NCI-H1436 (cell line): ENCODE measurements at regions not wholly inside any gene's neighbourhood (a gene's known extent, or its start where the extent isn't known, plus 50 kb on each side); places are given as distances from the start of the nearest gene placed in this dataset.
"Not testable (repeated sequence)": the region's sequence is repeated elsewhere in the genome, so short reads cannot be mapped to it uniquely, and the experiment has no call there.

ENCODE experiments used
- DNase-seq: peaks from one replicate; lab custom pipeline; 2025; lab: John Stamatoyannopoulos, UW

DNA sequence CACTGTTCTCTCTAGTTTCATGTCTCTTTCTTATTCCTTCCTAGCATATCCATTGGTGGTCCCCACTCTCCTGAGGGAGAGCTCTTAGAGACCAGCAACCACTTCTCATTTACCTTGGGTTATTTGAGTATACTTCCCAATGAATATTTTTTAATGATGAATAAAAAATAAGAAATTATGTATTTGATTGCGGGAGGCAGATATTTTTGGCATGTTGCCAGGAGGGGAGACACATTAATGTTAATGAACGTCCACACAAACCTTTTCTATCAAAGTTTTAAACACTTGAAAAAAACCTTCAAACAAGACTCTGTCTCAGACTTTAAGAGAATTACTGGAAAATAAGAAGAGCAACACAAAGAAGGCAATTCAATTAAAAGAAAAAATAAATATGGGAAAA is 260.6 kb upstream of the MAGI2 start:
- DNase-seq = no peak

DNA sequence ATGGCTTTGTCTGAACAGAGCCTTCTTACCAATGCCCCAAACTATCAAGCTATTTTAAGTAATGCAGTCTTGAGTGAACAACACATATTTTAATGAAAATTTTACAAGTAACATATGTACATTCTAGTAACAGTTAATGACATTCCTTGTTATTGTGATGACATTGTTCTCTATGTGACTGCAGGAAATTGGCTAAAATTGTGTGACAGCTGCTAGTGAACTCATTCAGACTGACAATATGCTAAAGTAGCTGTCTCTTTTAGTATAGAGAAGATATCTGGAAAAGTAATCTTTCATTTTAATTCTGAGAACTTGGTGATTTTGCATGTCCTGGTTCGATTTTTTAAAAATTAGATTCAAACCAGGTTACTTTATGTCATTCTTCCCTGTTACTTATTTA is 259.8 kb upstream of the MAGI2 start:
- DNase-seq = no peak

DNA sequence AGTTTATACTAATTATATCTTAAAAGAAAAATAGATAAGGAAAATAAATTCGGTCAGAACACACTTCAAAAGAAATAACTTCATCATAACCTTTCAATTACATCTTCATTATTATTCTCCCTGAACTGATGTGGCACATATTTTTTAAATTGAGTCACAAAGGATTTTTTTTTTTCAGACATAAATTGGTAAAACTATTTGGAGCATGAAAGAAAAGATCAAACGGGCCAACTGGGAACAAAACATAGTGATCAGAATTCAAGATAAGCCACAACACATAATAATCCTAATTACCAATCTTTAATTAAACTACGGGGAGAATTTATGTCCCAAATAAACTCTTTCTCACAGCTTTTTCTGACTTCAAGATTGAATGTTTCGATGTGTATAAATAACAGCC is 258.2 kb upstream of the MAGI2 start:
- DNase-seq = no peak

DNA sequence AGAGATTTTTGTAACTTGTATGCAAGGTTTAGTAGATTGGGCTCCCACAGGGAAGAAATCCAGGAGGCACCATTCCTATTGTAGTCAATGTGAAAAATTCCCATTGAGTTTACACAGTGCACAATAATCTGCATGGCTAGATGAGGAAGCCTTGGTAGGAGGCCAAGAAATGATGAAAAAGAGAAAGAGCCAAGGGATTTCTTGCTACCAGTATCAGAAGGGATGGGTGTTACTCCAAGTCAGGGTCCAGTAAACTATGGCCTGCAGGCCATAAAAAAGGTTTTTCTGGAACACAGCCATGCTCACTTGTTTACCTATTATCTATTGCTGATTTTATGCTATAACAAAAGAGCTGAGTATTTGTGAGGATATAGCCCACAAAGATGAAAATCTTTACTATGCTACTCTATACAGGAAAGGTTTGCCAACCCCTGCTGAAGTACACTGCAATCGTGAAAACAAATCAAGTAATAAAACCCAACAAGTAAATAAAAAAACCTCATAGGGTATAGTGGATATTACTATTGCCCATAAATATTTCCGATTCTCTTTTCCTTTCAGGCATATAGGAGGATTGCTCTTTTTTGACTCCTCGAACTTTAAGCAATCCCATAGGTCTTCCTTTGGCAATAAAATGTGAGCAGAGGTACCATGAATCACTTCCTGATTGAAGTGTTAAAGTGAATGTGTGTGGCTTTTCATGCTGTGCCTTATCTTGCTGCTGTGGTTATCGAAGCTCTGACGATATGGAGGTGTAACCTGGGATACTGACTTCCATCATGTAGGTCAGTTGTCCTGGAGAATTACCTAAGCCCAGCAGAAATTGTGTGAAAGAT is 256.3 kb upstream of the MAGI2 start:
- no peak for DNase-seq

DNA sequence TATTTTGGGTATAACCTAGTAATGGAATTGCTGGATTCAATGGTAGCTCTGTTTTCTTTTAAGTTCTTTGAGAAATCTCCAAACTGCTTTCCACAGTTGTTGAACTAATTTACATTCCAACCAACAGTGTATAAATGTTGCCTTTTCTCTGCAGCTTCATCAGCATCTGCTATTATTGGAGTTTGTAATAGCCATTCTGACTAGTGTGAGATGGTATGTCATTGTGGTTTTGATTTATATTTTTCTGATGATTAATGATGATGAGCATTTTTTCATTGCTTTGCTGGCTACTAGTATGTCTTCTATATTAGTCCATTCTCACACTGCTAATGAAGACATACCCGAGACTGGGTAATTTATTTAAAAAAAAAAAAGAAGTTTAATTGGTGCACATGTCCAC is 248.6 kb upstream of the MAGI2 start:
- DNase-seq = no peak

DNA sequence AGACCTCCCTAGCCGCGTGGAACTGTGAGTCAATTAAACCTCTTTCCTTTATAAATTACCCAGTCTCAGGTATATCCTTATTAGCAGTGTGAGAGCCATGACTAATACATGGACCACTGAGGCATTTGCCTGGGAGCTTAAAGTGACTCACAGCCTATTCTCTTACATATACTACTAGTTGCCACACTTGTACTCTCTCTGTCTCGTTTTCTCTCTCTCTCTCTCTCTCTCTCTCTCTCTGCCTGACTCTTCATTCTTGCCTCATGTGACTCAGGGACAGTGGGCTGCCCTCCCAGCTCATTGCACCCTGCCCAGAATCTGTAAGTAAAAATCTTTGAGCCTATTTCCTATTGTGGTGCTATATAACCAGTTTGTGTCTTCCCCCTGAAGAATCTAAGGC is 238.5 kb upstream of the MAGI2 start:
- DNase-seq = no peak

DNA sequence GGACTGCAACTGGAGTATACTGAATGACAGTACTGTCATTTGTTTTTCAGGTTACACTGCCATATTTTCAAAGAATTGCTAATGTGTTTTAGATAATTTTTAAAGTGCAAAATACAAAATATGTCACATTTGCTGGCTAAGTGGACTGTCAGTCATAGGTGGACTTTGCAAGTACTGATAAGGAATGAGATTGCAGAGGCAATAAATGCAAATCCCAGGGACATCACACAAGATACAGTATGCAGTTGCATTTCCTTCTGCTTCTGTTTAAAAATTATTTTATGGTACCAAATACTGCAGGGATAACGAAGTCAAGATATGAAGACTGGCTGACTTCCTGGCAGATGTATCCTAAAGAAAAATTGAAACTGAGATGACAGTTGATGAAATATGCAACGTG is 237.6 kb upstream of the MAGI2 start:
- no peak for DNase-seq

DNA sequence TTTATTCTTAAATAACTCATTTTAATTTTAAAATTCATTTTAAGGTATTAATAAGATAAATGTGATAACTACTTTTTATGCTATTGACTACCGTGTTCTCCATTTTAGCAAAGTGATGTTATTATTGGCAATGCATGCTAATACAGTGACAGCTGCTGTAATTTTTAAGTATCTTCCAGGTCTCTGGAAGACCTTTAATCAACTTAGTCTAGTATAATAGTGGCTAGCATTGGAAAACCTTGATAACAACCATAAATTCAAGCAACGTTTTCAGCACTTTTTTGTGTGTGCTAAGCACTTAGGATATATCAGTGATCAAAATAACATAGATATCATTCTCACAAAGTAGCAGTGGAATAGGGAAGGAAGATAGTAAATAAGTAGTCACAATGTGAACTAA is 230.9 kb upstream of the MAGI2 start:
- no peak for DNase-seq

DNA sequence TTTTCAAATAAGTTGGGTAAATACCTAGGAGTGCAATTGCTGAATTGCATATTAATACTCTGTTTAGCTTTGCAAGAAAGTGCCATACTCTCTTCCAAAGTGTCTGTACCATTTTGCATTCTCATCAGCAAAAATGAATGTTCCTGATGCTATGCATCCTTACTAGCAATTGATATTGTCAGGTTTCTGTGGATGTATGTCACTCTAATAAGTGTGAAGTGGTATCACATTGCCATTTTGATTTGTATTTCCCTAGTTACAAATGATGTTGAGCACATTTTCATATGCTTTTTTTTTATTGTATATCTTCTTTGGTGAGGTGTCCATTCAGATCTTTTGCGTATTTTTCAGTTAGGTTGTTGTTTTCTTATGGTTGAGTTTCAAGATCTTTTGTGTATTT is 230.4 kb upstream of the MAGI2 start:
- DNase-seq = no peak

DNA sequence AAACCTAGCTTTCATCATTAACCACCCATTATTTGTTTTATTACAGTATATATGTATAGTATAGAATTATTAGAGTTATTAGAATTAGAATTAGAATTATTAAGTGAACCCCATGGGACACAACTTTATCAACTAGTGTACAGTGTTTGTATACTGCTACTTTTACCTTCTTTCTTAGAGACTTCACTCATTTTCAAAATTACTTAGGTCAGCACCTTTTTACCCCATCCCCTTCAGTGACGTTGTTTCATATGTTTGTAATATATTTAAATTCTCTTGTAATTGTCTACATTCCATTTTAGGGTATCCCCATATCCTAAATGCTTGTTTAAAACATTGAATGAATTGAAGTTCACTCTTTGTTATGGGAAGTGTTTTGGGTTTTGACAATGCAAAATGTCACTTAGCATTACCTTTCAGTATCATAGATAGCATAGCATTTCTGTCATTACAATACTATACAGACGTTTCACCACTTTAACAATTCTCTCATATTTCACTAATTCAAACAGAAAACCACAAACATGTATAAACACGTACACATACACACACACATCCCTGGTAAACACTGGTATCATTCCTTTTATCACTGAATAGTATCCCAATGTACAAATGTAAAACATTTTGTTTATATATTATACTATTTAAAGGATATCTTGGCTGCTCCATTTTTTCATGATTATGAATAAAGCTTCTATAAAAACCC is 229.9 kb upstream of the MAGI2 start:
- no peak for DNase-seq

DNA sequence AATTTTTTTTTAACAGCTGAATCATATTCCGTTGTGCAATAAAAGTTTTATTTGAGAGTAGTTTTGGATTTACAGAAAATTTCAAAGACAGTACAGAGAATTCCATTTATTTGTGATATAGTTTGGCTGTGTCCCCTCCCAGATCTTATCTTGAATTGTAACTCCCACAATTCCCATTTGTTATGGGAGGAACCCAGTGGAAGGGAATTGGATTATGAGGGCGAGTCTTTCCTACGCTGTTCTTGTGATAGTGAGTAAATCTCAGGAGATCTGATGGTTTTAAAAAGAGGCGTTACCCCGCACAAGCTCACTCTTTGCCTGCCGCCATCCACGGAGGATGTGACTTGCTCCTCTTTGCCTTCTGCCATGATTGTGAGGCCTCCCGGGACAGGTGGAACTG is 228.0 kb upstream of the MAGI2 start:
- no peak for DNase-seq

DNA sequence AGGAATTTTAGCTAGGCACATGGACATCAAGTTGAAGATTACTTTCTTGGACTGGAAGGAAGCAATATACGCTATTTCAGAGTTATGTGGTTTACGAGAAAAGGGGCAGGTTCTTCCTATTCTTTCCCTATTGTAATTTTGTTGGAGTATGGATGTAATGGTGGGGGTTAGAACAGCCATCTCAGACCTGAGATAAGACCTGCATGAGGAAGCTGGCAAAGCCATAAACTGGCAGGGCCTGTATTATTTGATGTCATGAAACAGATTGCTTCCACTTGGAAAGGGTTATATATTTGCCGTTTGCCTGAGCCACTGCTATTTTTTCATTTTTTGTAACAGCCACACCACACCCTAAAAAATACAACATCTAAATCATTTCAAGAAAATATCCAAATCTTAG is 220.5 kb upstream of the MAGI2 start:
- DNase-seq = no peak

DNA sequence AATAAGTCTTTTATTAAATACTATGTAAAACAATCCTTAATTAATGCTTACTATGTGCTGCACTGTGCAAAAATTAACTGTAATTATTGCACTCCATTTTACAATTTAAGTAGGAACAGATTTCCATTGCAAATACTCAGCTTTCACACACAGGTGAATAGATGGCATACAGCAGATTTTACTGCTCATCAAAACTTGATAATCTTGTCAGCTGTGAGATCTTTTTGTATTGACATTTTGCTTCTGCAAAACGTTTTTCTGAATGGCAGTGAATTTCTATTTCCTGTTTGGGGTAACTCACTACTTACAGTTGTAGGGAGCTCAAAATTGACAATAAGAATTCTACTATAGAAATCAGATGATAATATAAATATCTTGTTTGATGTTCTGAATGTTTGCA is 220.0 kb upstream of the MAGI2 start:
- no peak for DNase-seq

DNA sequence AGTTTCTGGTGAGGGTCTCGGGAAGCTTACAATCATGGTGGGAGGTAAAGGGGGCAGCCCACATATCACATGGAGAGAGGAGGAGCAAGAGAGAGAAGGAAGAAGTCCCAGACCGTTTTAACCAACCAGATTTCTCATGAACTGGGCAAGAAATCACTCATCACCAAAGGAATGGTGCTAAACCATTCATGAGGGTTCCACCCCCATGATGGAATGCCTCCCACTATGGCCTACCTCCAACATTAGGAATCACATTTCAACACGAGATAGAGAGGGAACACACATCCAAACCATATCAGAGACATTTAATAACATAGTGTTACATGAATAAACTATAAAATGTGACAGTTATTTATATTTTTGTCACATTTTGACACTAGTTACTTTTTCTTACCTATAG is 214.8 kb upstream of the MAGI2 start:
- DNase-seq = no peak

DNA sequence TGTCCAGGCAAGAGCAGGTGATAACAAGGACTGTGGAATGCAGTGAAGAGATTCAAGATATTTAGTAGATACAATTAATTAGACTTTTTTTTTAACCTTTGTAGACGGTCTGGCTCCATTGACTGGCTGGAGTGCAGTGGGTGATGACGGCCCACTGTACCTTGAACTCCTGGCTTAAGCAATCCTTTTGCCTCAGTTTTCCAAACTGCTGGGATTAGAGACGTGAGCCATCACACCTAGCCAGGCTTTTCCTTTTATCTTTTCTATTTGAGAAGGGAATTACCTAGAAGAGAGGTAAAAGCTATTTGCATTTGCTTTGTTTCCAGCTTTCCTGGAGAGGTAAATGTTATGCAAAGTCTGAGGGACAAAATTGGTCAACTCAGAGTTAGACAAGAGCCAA is 213.0 kb upstream of the MAGI2 start:
- no peak for DNase-seq

DNA sequence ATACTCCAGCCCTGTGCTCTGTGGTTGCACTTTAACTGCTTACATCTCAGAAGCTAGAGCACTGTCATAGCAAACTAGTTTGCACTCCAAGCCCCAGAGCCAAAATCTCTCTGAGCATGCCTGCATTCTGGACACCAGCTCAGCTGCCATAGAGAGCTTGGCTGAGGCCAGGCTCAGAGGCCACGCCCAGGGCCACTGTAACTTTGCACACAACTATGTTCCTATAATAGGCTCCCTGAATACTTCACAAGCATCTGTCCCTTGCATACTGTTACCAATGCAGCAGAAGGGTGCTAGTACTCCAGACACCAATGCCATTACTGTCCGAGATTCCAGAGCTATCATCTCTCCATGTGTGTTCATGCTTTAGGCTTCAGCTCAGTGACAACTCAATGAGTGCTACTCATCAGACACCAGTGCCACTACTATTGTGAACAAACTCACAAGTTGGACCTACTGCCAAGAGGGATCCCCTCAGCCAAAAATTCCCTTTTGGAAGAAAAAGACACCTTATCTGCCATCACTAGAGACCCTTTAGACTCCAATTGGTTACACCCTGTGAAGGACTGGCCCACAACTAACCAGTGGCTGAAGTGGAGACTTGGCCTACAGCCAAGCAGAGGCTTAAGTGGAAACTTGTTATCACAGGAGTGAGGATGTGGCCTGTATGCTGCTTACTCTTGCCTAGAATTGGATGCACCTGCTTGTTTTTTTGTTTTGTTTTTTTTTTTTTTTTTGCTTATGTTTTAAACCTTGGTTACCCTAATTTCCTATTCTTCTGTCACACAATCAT is 211.6 kb upstream of the MAGI2 start:
- no peak for DNase-seq

DNA sequence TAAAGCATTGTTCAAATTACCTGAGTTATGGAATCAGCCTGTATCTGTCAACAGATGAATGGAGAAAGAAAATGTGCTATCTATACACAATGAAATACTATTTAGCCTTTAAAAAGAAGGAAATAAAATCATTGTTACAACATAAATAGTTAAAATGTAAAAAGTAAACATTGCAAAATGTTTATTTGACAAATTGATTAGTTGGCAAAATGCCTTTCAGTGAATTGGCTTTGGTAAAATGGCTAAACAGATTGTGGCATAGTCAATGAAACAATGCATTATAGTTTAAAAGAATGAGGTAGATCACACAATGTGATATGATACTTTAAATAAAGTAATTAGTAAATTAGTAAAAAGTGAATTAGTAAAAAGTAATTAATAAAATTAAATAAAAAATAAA is 204.8 kb upstream of the MAGI2 start:
- DNase-seq = no peak

DNA sequence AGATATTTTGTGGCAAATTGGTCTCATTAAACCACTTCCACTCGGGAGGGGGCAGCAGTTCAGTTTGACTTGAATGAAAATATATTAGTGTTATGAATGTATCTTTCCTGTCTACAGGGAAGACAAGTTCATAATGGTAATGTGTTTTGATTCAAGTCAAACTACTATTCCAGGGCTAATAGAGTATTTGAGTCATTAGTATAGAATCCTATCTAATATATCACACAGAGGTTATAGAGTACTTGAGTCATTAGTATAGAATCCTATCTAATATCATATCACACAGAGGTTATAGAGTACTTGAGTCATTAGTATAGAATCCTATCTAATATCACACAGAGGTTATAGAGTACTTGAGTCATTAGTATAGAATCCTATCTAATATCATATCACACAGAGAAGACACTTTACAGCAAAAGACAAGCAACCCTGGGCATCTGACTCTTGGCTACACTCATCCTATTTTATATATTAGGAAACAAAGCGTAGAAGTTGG is 199.7 kb upstream of the MAGI2 start:
- no peak for DNase-seq

DNA sequence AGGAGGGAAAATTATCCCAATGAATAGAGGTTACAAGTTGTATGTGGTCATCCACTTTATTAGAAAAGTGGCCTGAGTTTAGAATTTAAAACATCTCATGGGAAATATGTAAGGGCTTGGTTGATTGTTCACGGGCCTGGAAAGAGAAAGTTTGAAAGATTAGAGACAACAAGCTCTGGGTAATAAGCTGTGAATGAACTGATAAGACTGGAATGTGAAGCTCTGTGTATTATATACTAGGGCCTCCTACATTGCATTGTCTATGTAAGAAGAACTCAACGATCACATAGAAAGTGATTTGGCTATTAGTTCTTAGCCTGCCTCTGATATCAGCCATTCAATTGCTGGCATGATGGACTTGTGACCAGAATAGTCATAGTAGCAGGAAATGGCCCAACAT is 199.2 kb upstream of the MAGI2 start:
- no peak for DNase-seq

DNA sequence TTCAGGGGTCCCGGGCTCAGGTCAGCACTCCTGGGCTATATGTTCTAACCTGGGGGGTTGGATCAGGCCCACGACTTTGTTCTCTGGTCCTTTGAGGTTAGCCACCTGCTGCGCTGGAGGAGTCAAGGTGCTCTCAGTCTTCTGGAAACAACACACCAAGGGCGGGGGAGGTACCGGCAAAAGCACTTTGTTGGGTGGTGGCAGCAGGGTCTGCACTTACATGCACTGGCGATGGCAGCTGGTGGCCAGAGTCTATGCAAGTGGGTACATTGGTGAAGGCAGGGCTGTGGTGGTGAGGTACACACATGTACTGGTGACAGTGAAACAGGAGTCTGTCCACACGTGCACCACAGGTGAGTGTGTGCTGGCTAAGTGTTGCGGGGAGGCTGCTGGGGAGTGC is 194.2 kb upstream of the MAGI2 start:
- DNase-seq = no peak

DNA sequence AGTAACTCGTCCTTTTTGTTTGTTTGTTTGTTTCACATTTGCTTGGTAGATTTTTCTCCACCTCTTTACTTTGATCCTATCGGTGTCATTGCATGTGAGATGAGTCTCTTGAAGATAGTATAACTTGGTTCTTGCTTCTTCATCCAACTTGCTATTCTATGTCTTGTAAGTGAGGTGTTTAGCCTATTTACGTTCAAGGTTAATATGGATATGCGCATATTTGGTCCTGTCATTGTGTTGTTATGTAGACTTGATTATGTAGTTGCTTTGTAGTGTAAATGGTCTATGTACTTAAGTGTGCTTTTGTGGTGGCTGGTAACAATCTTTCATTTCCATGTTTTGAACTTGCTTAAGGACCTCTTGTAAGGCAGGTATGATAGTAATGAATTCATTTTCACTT is 192.8 kb upstream of the MAGI2 start:
- DNase-seq = no peak

DNA sequence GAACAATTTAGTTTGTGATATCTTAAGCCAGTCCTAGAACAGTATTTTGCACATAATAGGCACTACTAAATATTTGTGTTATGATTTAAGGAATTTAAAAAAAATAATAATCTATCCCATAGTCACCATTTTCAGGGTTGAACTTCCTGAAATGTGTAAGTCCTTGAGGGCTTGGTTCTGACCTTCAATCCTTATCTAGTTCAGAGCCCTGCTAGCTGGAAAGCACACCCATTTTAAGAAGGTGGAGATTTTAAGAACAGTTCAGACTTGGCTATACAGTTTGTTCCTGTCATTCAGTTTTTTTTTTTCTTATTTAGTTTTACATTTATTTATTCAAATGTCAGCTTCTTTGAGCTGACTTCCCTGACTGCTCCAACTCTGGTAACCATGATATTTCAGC is 183.4 kb upstream of the MAGI2 start:
- no peak for DNase-seq

DNA sequence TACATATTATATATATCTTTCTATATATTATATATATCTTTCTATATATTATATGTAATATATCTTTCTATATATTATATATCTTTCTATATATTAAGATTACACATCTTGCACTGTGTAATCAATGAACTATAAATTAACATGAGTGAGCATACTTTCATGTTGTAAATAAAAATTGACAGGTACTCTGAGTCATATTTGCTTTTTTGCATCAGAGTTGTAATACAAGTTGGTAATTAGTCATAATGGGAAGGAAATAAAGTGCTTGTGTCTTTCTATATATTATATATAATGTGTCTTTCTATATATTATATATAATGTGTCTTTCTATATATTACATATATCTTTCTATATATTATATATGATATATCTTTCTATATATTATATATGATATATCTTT is 172.5 kb upstream of the MAGI2 start:
- DNase-seq = not testable (repeated sequence)
